COLO668 (cell line): ENCODE measurements at regions not wholly inside any gene's neighbourhood (a gene's known extent, or its start where the extent isn't known, plus 50 kb on each side); places are given as distances from the start of the nearest gene placed in this dataset.
A peak's percentile ranks its signal among the peaks of the same experiment; 100 is the strongest.
"Not testable (repeated sequence)": the region's sequence is repeated elsewhere in the genome, so short reads cannot be mapped to it uniquely, and the experiment has no call there.

Experiments
- DNase-seq: peaks from one replicate; lab custom pipeline; 2025; ENCODE audit not compliant: unreplicated experiment; lab: John Stamatoyannopoulos, UW

DNA sequence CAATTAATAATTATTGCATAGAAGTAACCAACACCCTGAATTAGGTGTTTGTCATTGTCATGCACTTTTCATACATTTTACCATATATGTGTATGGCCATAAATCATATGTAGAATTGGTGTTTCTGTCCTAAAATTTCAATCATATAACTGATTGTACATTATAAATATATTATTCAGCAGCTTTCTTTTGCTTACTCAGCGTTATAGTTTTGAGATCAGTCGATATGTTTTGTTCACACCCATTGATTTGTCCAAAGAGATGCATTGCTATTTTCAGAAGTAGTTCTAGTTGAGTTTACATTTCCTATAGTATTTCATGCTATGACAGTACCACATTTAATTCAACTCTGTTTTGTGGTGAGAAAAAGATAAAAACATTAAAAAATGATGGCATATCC is 50.5 kb upstream of the PARP4 start:
- DNase-seq: no peak

DNA sequence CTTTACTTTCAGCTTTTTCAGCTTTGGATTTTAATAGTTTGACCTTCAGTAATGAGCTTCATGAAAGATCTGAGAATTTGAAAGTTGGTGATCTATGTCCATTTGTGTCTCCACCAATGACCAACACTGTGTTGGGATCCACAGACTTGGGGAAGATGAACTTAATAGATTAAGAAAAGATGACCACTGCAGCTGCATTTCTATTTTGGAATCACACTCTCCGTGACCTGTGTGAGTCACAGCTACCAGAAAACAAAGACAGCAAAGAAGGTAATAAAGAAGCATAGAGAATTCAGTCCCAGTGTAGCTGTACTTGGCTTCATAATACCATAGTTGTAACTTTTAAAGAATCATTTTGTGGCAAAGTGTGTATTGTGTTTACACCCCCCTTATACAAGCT is 51.4 kb upstream of the PARP4 start:
- not testable (repeated sequence) for DNase-seq

DNA sequence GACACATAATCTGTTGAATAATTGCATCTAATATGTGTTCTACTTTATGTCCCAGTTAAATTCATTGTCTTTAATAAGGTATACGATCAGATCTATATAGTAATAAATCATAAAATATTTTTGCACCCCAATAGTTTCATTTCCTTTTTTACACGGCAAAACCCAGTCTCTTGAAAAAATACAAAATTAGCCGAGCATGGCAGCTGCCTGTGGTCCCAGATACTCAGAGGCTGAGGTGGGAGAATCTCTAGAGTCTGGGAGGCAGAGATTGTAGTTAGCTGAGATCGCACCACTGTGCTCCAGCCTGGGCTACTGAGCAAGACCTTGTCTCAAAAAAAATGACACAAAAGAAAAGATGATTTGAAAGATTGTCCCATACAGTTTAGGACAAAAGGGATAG is 52.3 kb upstream of the PARP4 start:
- no peak for DNase-seq

DNA sequence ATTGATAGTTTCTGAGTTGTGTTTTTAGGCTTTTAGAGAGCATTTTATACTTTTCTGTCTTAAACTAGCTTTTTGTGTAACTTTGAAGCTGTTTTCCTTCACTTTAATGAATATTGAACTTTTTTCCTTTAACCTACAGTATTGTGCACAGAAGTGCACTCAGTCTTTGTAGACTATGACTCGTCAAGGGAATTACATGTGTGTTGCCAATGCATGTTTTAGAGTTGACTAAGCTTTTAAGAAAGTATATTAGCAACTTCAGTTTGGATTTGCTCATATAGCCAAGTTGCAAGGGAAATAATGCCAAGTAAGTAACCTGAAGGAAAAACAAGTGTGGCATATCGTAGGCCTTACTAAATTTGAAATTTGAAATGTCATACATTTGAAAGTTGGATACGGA is 55.0 kb upstream of the PARP4 start:
- DNase-seq: not testable (repeated sequence)

DNA sequence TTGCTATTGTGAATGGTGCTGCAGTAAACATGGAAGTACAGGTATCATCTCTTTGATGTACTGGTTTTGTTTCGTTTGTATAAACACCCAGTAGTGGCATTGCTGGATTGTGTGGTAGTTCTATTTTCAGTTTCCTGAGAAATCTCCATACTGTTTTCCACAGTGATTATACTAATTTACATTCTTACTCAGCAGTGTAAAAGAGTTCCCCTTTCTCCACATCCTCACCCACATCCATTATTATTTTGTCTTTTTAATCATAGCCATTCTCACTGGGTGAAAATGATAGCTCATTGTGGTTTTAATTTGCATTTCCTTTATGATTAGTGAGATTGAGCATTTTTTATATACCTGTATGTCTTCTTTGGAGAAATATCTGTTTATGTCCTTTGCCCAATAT is 62.3 kb upstream of the PARP4 start:
- no peak for DNase-seq

DNA sequence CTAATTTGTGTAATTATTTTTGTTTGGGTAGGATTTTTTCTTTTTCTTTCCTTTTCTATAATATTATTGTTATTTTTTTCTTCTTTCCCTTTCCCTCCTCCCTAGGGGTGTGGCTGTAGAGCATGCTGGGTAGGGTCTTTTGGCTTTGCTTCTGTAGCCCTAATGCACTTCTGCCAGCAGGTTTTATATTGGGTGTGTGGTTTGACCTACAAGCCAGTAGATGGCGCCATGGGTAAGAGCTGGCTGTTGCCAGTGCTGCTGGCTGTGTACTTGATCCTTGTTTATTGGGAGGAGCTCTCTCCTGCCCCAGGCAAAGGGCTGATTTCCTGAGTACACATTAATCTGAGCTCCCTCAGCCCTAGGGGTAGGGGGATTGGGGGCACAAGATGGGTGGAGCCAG is 67.7 kb upstream of the PARP4 start:
- DNase-seq: peak; percentile 23

DNA sequence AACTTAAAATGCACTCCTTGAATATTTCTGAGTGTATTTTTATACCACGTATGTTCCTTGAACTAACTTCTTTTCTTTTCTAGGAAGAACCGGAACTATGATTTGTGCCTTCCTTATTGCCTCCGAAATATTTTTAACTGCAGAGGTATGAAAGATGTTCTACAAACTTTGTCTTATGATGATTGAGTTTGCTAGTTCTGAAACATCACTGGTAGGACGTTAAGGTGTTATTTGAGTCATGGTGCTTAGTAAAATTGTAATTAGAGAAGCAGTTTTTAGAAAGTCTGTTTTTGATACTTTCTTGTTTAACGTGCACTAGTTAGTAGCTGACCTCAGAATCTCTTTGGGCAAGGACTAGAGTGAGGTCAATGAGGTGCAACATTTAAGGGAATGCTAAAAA is 69.0 kb upstream of the PARP4 start:
- DNase-seq: not testable (repeated sequence)

DNA sequence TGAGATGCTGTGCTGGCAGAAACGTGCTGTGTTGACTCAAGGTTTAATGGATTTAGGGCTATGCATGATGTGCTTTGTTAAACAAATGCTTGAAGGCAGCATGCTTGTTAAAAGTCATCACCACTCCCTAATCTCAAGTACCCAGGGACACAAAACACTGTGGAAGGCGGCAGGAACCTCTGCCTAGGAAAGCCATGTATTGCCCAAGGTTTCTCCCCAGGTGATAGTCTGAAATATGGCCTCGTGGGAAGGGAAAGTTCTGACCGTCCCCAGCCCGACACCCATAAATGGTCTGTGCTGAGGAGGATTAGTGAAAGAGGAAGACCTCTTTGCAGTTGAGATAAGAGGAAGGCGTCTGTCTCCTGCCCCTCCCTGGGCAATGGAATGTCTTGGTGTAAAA is 79.1 kb upstream of the PARP4 start:
- not testable (repeated sequence) for DNase-seq

DNA sequence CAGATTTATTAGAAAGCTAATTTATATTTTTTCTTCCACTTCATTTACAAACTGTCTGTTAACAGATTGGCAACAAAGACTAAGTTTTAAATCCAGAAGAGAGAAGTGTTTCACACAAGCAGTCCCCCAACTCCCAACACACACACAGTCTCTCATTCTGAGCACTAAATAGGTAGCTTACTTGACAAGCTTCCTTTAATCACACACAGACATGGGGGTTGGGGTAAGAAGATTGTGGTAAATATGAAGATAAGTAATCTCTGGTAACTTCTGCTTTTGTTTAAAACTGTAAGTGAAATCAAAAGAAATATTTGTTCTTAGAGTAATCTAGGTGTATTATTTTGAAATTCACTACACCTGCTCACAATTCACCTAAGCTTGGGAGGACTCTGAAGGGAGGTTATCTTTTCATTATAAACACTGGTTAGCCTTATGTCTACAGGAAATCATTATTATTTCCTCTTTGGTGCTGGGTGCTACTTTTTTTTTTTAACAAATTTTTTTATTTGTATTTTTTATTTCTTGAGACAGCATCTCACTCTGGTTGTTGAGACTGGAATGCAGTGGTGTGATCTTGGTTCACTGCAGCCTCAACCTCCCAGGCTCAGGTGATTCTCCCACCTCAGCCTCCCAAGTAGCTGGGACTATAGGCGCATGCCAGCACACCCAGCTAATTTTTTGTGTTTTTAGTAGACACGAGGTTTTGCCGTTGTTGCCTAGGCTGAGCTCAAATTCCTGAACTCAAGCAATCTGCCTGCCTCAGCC is 82.1 kb upstream of the ATP12A start:
- not testable (repeated sequence) for DNase-seq

DNA sequence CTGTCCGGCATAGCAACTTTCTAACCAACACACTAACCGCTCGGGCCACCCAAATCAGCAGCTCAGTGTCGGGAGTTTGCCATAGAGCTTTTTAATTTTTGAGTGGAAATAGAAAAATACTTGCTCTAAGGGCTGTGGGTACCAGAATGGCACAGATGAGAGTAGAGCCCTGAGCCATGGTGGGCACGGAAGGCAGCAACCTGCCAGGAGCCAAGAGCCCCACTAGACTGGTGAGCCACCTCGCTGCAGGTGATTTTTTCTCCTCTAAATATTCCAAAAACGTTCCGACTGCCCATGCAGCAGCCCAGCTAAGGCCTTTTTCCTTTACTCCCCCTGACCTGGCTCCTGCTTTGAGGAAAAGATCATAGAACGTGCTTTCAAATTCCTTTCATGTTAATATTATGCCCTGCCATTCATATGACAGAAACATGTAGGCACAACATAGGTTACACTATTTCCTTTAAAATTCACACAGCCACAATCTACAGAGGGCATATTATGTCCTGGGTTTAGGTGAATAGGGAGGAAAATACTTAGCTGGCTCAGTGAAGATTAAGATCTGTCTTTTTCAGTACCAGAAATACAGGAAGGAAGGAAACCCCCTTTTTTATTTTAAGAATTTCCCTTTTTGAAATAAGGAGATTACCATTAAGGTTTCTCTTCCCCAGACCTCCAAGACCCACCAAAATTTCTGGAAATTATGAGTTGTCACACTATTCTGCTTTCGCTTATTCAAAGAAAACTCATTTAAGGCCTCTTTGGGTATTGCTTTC is 81.0 kb upstream of the ATP12A start:
- not testable (repeated sequence) for DNase-seq

DNA sequence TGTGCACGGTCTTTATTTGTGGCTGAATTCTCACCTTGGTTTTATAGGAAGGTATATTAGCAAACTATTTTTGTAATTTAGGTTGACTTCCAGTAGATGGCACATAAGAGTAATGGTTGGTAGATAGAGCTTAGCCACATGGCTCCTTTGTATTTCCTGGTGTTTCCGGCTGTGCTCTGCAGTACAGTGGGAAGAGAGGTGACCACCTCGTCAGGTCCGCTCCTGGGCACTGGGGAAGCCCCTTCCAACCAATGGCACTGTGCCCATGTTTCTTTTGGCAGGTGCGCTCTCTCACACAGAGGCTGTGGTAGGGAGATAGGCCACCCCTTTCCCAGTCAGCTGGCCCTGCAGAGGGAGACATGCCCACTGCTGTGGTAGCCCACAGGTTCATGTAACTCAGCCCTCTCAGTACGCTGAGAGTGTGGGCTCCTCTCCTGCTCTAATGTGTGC is 74.3 kb upstream of the ATP12A start:
- no peak for DNase-seq

DNA sequence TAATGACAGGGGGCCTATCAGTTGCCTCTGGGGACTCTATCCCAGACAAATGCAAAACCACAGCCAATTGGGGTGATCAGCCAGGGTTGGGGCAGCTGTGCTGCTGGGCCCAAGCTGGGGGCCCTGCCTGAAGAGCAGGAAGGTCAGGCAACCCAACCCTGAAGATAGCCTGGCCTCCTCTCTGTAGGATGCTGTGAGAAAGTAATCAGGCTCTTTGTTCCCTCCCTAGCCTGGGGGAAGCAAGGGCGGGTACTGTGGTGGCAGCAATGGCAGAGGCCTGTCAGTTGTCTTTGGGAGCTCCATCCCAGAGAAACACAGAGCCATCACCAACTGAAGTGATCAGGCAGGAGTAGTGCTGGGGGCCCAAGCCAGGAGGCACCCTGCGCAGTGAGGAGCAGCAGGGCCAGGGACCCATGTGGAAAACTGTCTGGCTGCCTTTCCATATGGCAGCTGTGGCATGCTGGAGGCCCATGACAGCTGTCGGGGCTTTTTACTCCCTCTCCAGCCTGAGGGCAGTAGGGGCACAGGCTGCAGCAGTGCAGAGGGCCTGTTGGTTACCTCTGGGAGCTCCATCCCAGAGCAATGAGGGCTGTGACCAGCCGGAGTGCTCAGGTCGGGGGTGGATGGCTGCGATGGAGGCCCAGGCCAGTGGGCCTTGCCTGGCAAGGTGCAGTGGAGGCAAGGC is 73.6 kb upstream of the ATP12A start:
- no peak for DNase-seq

DNA sequence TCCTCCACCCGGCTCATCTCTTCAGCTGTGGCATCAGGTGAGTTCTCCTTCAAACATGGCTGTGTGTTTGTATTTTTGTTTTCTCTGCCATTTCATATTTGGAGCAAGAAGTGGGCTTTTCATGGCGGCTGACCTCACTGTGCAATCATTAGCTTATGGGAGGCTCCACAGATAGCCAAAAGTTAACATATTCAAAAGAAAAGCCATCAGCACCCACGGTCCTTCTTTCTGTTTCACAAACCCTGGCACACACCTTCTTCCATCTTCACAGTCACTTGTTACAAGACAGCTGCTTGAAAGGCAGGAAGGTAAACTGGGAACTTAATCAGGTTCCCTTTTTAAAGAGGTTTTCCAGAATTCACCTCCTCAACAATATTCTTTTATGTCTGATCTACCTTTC is 69.3 kb upstream of the ATP12A start:
- no peak for DNase-seq

DNA sequence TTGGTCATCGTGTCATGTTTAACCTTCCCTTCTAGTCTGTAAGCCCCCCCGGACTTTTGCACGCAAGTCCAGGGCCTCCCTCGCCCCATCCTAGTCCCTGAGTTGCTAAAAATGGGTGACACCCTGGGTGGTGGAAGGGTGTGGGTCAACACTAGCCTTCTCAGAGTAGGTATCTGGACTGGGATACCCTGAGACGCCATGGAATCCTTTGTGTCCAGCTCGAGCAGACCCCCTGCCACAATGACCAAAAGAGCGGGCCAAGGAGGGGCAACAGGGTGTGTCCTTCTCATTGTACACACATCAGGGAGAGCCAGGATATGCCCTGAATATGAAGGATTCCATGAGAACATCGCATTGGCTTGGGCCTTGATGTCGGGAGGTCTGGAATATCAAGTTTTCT is 67.5 kb upstream of the ATP12A start:
- no peak for DNase-seq

DNA sequence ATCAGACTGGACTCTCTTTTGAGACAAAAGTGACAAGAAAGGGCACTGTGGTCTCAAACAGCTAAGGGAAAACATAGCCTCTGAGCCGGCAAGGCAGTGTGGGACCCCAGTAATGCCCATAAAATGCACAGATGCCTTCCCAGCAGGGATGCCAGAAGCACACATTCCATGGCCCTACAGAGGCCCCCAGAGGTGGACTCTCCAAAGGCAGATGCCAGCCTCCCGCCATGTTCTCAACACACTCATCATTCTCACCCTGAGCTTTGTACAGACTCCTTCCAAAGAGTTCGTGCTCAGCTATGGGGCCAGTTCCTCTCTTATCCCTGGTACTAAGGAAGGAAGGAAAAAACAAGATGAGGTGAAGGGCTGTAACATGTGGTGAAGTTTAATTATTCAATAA is 67.1 kb upstream of the ATP12A start:
- DNase-seq: no peak

DNA sequence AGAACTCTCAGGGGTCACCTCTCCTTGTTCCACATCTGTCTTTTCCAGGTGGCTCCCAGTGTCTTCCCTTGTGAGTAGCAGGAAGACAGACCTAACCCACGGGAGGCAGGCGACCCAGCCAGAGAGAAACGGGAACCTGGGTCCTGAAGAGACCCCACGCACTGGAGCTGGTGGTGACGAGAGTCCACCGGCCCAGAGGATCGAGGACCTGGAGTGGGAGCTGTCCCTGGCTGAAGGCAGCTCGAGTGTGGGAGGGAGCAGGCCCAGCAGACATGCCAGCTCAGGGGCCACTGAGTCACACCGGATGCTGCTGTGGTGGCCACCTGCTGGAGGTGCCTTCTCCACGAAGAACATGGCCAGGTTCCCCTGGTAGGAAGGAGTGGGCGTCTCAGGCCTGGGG is 66.5 kb upstream of the ATP12A start:
- DNase-seq: no peak

DNA sequence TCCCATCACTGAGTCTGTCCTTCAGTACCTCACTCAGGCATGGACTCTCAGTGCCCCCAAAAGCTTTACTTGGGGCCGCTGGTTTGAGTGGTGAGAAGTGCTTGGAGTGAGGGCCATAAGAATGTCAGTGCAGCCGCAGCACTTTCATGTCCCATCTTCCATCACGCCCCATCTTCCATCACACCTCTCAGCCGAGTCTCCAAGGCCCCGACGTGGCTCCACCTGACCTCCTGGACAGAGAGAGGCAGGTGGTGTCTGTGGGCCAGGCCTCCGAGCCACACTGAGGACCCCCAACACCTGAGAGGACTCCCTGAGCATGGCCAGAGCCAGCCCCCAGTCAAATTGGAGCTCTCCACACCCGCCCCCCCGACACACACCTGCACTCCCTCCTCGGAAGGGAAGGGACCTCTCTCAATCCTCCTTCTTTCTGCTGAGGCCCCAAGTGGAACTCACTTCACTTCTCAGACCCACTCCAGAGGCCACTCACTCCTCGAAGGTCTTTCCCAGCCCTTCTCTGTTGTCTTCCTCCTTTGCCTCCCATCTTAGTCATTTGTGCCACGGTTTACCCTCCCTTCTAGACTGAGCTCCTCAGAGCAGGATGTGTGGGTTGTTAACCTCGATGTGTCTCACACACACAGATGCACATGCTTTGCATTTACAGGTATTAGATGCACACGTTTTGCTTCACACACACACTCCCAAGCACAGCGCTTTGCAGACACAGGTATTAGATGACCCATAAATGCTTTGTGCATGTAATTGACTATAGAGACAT is 65.7 kb upstream of the ATP12A start:
- DNase-seq: no peak

DNA sequence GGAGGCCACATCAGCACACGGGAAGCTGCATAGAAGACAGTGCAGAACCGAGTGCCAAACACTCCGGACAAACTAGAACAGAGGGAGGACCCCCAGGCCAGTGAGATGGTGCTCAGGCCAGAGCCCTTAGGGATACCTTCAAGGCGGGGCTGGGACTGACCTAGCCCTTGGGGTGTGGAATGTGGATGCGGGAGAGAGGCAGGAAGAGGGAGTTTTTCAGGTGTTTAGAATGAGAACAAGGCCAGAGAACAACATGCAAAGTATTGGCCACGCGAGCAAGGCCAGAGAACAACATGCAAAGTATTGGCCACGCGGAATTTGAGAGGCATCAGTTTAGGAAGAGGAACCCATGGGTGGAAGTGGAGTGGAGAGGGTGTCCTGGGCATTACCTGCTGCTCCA is 65.1 kb upstream of the ATP12A start:
- no peak for DNase-seq

DNA sequence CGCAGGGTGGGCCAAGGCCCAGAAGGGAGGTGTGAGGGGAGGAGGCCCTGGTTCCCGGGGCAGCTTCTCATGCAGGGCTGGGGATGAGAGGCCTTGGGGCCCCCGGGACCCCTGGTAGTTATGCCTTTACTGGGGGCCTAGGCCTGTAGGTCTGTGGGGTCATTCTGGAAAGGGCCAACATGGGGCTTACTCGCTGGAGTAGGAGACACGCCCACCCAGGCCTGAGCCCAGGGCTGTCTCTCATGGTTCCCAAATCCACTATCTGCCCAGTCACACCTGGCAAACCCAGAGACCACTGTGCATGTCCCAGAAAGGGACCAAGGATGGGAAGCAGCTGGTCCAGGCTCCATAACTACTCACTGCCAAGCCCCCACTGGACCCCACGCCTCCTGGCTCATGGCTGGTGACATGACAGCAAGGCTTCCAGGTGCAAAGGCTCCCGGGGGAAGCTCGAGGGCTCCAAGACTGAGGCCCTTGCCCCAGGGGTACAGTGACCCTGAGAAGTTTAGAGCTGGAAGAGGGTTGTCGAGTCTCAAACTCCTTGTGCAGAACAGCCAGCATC is 64.2 kb upstream of the ATP12A start:
- no peak for DNase-seq

DNA sequence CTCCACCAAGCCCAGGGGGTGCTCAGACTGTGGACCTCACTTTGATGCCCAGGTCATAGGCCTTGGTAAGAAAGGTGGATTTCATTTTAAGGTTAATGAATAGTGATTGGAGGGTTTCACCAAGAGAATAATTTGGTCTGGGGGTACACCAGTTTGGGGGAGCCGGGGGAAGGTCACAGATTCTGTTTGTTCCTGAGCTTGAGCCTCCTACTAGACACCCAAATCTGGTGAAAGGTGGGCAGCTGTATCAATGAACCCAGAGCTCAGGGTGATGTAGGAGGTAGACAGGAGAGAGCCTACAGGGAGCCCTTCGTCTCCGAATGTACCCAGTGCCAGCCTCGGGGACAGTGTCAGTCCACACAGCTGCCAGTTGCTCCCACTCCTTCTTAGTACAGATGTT is 63.7 kb upstream of the ATP12A start:
- DNase-seq: no peak
